ENCODE measurements at regions not wholly inside any gene's neighbourhood (a gene's known extent, or its start where the extent isn't known, plus 50 kb on each side); places are given as distances from the start of the nearest gene placed in this dataset.

DNA sequence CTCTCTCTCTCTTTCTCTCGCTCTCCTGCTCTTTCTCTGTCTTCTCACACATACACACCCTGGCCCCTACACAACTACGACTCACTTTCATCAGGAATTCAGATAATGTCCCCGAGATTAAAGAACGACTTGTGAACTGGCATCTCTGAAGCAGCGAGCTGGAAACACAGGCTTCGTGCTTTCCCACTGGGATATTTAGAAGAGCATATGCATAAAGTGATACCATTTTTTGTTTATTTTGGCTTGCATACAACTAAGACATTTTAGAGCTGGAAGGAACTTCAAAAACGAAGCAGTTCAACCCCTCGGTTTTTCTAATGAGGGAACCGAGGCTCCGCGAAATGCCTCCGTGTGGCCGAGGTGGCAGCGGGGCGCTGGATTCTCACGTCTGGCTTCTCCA is 88.6 kb downstream of the ZBTB18 start:
- TF ChIP-seq EZH2 (IDR thresholded peaks at IDR 0.05; ENCODE audit: borderline replicate concordance, control insufficient read depth, low read depth, low read length) (no peak), RAD21 (IDR thresholded peaks at IDR 0.05; ENCODE audit: insufficient read depth, low read depth, low read length) (no peak), CREB1 (IDR thresholded peaks at IDR 0.05; ENCODE audit: low read depth) (no peak), JUND (IDR thresholded peaks at IDR 0.05; ENCODE audit: low read depth, low read length) (no peak), GABPA (IDR thresholded peaks at IDR 0.05; ENCODE audit: low read depth) (no peak), MXI1 (IDR thresholded peaks at IDR 0.05; ENCODE audit: low read depth, low read length) (no peak), CTCF (IDR thresholded peaks at IDR 0.05 in 2 of 3, conservative IDR thresholded peaks at IDR 0.05 in 1 of 3; ENCODE audit: control insufficient read depth in 2 of 3, extremely low read depth in 1 of 3, insufficient read depth in 1 of 3, low read depth in 3 of 3, low read length in 3 of 3) (no peak), POLR2A (IDR thresholded peaks at IDR 0.05; ENCODE audit: low read depth, low read length) (no peak), MTA2 (IDR thresholded peaks at IDR 0.05; ENCODE audit: low read depth) (no peak), SREBF2 (IDR thresholded peaks at IDR 0.05; ENCODE audit: low read length) (no peak), ZSCAN29 (IDR thresholded peaks at IDR 0.05) (no peak), MAX (IDR thresholded peaks at IDR 0.05; ENCODE audit: low read depth, low read length) (no peak)
